NT2/D1 (cell line): ENCODE measurements at regions not wholly inside any gene's neighbourhood (a gene's known extent, or its start where the extent isn't known, plus 50 kb on each side); places are given as distances from the start of the nearest gene placed in this dataset.

Experiments used
- SUZ12 ChIP-seq: IDR thresholded peaks from 2 replicates; pipeline ENCODE4 v1.6.1; 2011; ENCODE audit not compliant: insufficient read length, insufficient read depth; ENCODE audit errors: extremely low read depth
- YY1 ChIP-seq: IDR thresholded peaks from 2 replicates; pipeline ENCODE4 v1.6.1; 2011; ENCODE audit not compliant: insufficient read length, insufficient read depth
- ZNF274 ChIP-seq: IDR thresholded peaks from 2 replicates; pipeline ENCODE4 v1.6.1; 2011; ENCODE audit warnings: mild to moderate bottlenecking, low read depth, low read length

- TF ChIP-seq YY1 (no peak), ZNF274 (no peak), SUZ12 (no peak)
These were observed 750.3 kb downstream of the MAT2B start for GRCh38 chr5:164255598-164256213.
